Stomach (tissue), 8 donors: ENCODE measurements at regions not wholly inside any gene's neighbourhood (a gene's known extent, or its start where the extent isn't known, plus 50 kb on each side); places are given as distances from the start of the nearest gene placed in this dataset.

ENCODE experiments used
- DNase-seq, 2 donors: peaks; one replicate each; pipeline versions ENCODE4 v3.0.0 to v3.0.0-alpha.2; 2013 to 2019
- H3K27ac ChIP-seq, 5 donors: fragments of 200-600 bp in 4 of 5; sonication (generic) in 4 of 5; one replicate each; pipeline ENCODE4 v1.5.1; 2013 to 2019; ENCODE audit warnings: mild to moderate bottlenecking in 1 of 5, moderate library complexity in 1 of 5
- H3K27me3 ChIP-seq, 3 donors: fragments of 200-600 bp; sonication (generic); one replicate each; pipeline ENCODE4 v1.5.1; 2017 to 2019; ENCODE audit warnings: mixed run types in 1 of 3
- H3K36me3 ChIP-seq, 4 donors: fragments of 200-600 bp; sonication (generic); 1 replicate in 3 of 4; 2 replicates in 1 of 4; pipeline ENCODE4 v1.5.1; 2016 to 2019
- H3K4me1 ChIP-seq, 4 donors: fragments of 200-600 bp; sonication (generic); one replicate each; pipeline ENCODE4 v1.5.1; 2016 to 2019
- H3K4me3 ChIP-seq, 4 donors: fragments of 200-600 bp; sonication (generic) in 3 of 4; one replicate each; pipeline ENCODE4 v1.5.1; 2016 to 2019; ENCODE audit warnings: mild to moderate bottlenecking in 1 of 4
- H3K9me3 ChIP-seq, 4 donors: fragments of 200-600 bp; sonication (generic); one replicate each; pipeline ENCODE4 v1.5.1; 2016 to 2019
- CTCF ChIP-seq, 7 experiments: fragments of 450-650 bp in 4 of 7; fragments of 200-600 bp in 3 of 7; sonication (generic) in 3 of 7; IDR thresholded peaks; one replicate each; pipeline ENCODE4 v1.5.1; 2016 to 2019; ENCODE audit warnings: antibody characterized with exemption in 7 of 7, control low read depth in 2 of 7, mild to moderate bottlenecking in 1 of 7
- EP300 ChIP-seq: sonication (generic); formaldehyde crosslinking; IDR thresholded peaks from one replicate; pipeline ENCODE4 v1.6.1; 2017; ENCODE audit warnings: antibody characterized with exemption
- POLR2A ChIP-seq, 4 donors: fragments of 450-650 bp; IDR thresholded peaks; one replicate each; pipeline ENCODE4 v1.6.1; 2016; ENCODE audit warnings: antibody characterized with exemption in 4 of 4, control low read depth in 2 of 4, mild to moderate bottlenecking in 1 of 4, moderate library complexity in 1 of 4
- POLR2AphosphoS5 ChIP-seq, 3 donors: sonication (generic); formaldehyde crosslinking; IDR thresholded peaks; one replicate each; pipeline ENCODE4 v1.6.1; 2016; ENCODE audit warnings: antibody characterized with exemption in 3 of 3
- WGBS, 5 donors: extraction: QIAGEN DNeasy Blood & Tissue Kit in 3 of 5; methylation state at CpG; one replicate each; pipeline versions ENCODE4 v1.1.5 to v1.1.7; 2013 to 2018; 5-methylcytosine and 5-hydroxymethylcytosine counted together
- intact Hi-C: fragments of 100-400 bp; cut with DNase I; formaldehyde crosslinking; loops from one replicate; pipeline ENCODE4 v1.15.1; 2023; ENCODE audit warnings: low total_unique reads
- donor health status: healthy with polysubstance abuse.
- donor health status: Bipolar disorder and iron deficiency.
- donor health status: healthy.

- no peak overlapping the region for H3K27ac ChIP-seq
- intact Hi-C loops = no loop called here
- 79 to 89% (median 84%) methylated on average over 2 of the region's 2 CpGs for WGBS, 5 donors
- TF ChIP-seq EP300 (no peak), CTCF (IDR thresholded peaks at IDR 0.05) (no peak), POLR2A (IDR thresholded peaks at IDR 0.05) (no peak), POLR2AphosphoS5 (IDR thresholded peaks at IDR 0.05) (no peak)
- no peaks in the 10 kb centered on the region for H3K4me1 ChIP-seq
- no peaks in the 10 kb centered on the region for H3K9me3 ChIP-seq
- H3K27me3 ChIP-seq = no peaks in the 10 kb centered on the region
- no peaks in the 10 kb centered on the region for H3K36me3 ChIP-seq
- no peak for DNase-seq
- no peak overlapping the region for H3K4me3 ChIP-seq
These were observed 1621.6 kb downstream of the REEP3 start for GRCh38 chr10:65142641-65143435.

GRCh38 chr10:65143723-65144122, 1622.5 kb downstream of the REEP3 start:
- intact Hi-C loops = no loop called here
- 73 to 89% (median 81%) methylated on average over 4 of the region's 4 CpGs for WGBS, 5 donors

GRCh38 chr10:65149878-65150277, 1628.7 kb downstream of the REEP3 start:
- Histone ChIP-seq H3K27me3 (no peaks in the 10 kb centered on the region), H3K4me1 (no peaks in the 10 kb centered on the region), H3K9me3 (no peaks in the 10 kb centered on the region), H3K27ac (no peak overlapping the region), H3K36me3 (no peaks in the 10 kb centered on the region), H3K4me3 (no peak overlapping the region)
- intact Hi-C loops = no loop called here
- TF ChIP-seq POLR2AphosphoS5 (IDR thresholded peaks at IDR 0.05) (no peak), CTCF (IDR thresholded peaks at IDR 0.05) (no peak), EP300 (no peak), POLR2A (IDR thresholded peaks at IDR 0.05) (no peak)
- no peak for DNase-seq
- WGBS, 5 donors = 57 to 74% (median 68%) methylated on average over 1 of the region's 1 CpG

More at GRCh38 chr10:65143723-65144122, 1622.5 kb downstream of the REEP3 start:
- TF ChIP-seq EP300 (no peak), POLR2AphosphoS5 (IDR thresholded peaks at IDR 0.05) (no peak), POLR2A (IDR thresholded peaks at IDR 0.05) (no peak), CTCF (IDR thresholded peaks at IDR 0.05) (no peak)
- H3K27ac ChIP-seq = no peak overlapping the region
- no peaks in the 10 kb centered on the region for H3K27me3 ChIP-seq
- H3K4me1 ChIP-seq = no peaks in the 10 kb centered on the region
- no peak overlapping the region for H3K4me3 ChIP-seq
- no peaks in the 10 kb centered on the region for H3K9me3 ChIP-seq
- no peaks in the 10 kb centered on the region for H3K36me3 ChIP-seq
- no peak for DNase-seq

- TF ChIP-seq CTCF (IDR thresholded peaks at IDR 0.05) (no peak), POLR2AphosphoS5 (IDR thresholded peaks at IDR 0.05) (no peak), POLR2A (IDR thresholded peaks at IDR 0.05) (no peak), EP300 (no peak)
- Histone ChIP-seq H3K9me3 (no peaks in the 10 kb centered on the region), H3K27ac (no peak overlapping the region), H3K4me1 (no peaks in the 10 kb centered on the region), H3K27me3 (no peaks in the 10 kb centered on the region), H3K4me3 (no peak overlapping the region), H3K36me3 (no peaks in the 10 kb centered on the region)
- intact Hi-C loops = no loop called here
- no peak for DNase-seq
- 66 to 89% (median 81%) methylated on average over 4 of the region's 4 CpGs for WGBS, 5 donors
These were observed 1645.1 kb downstream of the REEP3 start for GRCh38 chr10:65166272-65166671.
